H9 (cell line): ENCODE measurements at regions not wholly inside any gene's neighbourhood (a gene's known extent, or its start where the extent isn't known, plus 50 kb on each side); places are given as distances from the start of the nearest gene placed in this dataset.

Experiments
- DNase-seq: peaks from one replicate; pipeline ENCODE4 v3.0.0-alpha.2; 2017
- H2AFZ ChIP-seq: one replicate; pipeline ENCODE4 v1.6.1; 2013; ENCODE audit warnings: mild to moderate bottlenecking, low read length, control low read depth, moderate library complexity
- H2AK5ac ChIP-seq: 2 replicates; pipeline ENCODE4 v1.6.1; 2013; ENCODE audit warnings: low read length, control low read depth, mixed read lengths; ENCODE audit not compliant: insufficient read length
- H2BK120ac ChIP-seq: one replicate; pipeline ENCODE4 v1.6.1; 2013; ENCODE audit warnings: low read depth, mild to moderate bottlenecking, low read length, control low read depth, inconsistent platforms; ENCODE audit not compliant: poor library complexity, severe bottlenecking
- H2BK12ac ChIP-seq: 2 replicates; pipeline ENCODE4 v1.6.1; 2013; ENCODE audit warnings: low read length, control low read depth, mixed read lengths, low read depth; ENCODE audit not compliant: insufficient read length
- H2BK15ac ChIP-seq: 2 replicates; pipeline ENCODE4 v1.6.1; 2013; ENCODE audit warnings: low read depth, low read length, control low read depth
- H2BK20ac ChIP-seq: one replicate; pipeline ENCODE4 v1.6.1; 2013; ENCODE audit warnings: low read depth, mild to moderate bottlenecking, low read length, control low read depth, inconsistent platforms; ENCODE audit not compliant: poor library complexity, severe bottlenecking
- H2BK5ac ChIP-seq: 2 replicates; pipeline ENCODE4 v1.6.1; 2013; ENCODE audit warnings: low read length, control low read depth, mixed read lengths; ENCODE audit not compliant: insufficient read length
- H3K14ac ChIP-seq: 2 replicates; pipeline ENCODE4 v1.6.1; 2013; ENCODE audit warnings: low read length, control low read depth; ENCODE audit not compliant: insufficient read depth
- H3K18ac ChIP-seq: 2 replicates; pipeline ENCODE4 v1.6.1; 2013; ENCODE audit warnings: low read depth, mild to moderate bottlenecking, mixed read lengths, low read length, control low read depth; ENCODE audit not compliant: insufficient read length
- H3K23ac ChIP-seq: 2 replicates; pipeline ENCODE4 v1.6.1; 2013; ENCODE audit warnings: low read length, control low read depth, mixed read lengths, low read depth; ENCODE audit not compliant: insufficient read length
- H3K23me2 ChIP-seq: 2 replicates; pipeline ENCODE4 v1.6.1; 2013; ENCODE audit warnings: low read depth, mild to moderate bottlenecking, mixed read lengths, low read length, control low read depth; ENCODE audit not compliant: insufficient read length, poor library complexity, severe bottlenecking
- H3K27ac ChIP-seq: 2 replicates; pipeline ENCODE4 v1.5.1; 2013; ENCODE audit warnings: low read length, control low read depth, mixed read lengths, low read depth; ENCODE audit not compliant: insufficient read length
- H3K27me3 ChIP-seq: 2 replicates; pipeline ENCODE4 v1.6.1; 2013; ENCODE audit warnings: low read length, control low read depth, inconsistent platforms; ENCODE audit not compliant: insufficient read depth
- H3K4ac ChIP-seq: 2 replicates; pipeline ENCODE4 v1.6.1; 2013; ENCODE audit warnings: low read depth, mild to moderate bottlenecking, control low read depth, inconsistent platforms, low read length, moderate library complexity
- H3K4me1 ChIP-seq: 2 replicates; pipeline ENCODE4 v1.6.1; 2013; ENCODE audit warnings: low read length, control low read depth, inconsistent platforms; ENCODE audit not compliant: insufficient read depth
- H3K4me2 ChIP-seq: 2 replicates; pipeline ENCODE4 v1.6.1; 2013; ENCODE audit warnings: low read length, control low read depth, mixed read lengths; ENCODE audit not compliant: insufficient read length, insufficient read depth
- H3K56ac ChIP-seq: 2 replicates; pipeline ENCODE4 v1.6.1; 2013; ENCODE audit warnings: low read depth, mild to moderate bottlenecking, mixed read lengths, low read length, control low read depth; ENCODE audit not compliant: insufficient read length
- H3K79me1 ChIP-seq: 2 replicates; pipeline ENCODE4 v1.6.1; 2013; ENCODE audit warnings: low read depth, mild to moderate bottlenecking, moderate library complexity, low read length, control low read depth, inconsistent platforms; ENCODE audit not compliant: insufficient read depth, poor library complexity, severe bottlenecking
- H3K79me2 ChIP-seq: 2 replicates; pipeline ENCODE4 v1.6.1; 2013; ENCODE audit warnings: low read length, control low read depth, inconsistent platforms; ENCODE audit not compliant: insufficient read depth
- H3K9ac ChIP-seq: 2 replicates; pipeline ENCODE4 v1.6.1; 2013; ENCODE audit warnings: low read length, control low read depth, mixed read lengths; ENCODE audit not compliant: insufficient read length; ENCODE audit errors: extremely low read depth
- H3K9me3 ChIP-seq: one replicate; pipeline ENCODE4 v1.6.1; 2013; ENCODE audit warnings: low read depth, low read length, inconsistent platforms; ENCODE audit not compliant: control insufficient read depth
- H3T11ph ChIP-seq: one replicate; pipeline ENCODE4 v1.6.1; 2013; ENCODE audit warnings: mild to moderate bottlenecking, low read length, control low read depth, inconsistent platforms
- H4K20me1 ChIP-seq: one replicate; pipeline ENCODE4 v1.6.1; 2013; ENCODE audit not compliant: control insufficient read depth, insufficient read length, insufficient read depth
- H4K5ac ChIP-seq: 2 replicates; pipeline ENCODE4 v1.6.1; 2013; ENCODE audit warnings: low read depth, mild to moderate bottlenecking, mixed read lengths, low read length, control low read depth; ENCODE audit not compliant: insufficient read length
- H4K8ac ChIP-seq: replicated peaks from 2 replicates; pipeline ENCODE4 v1.6.1; 2013; ENCODE audit warnings: low read length, control low read depth, mixed read lengths, low read depth; ENCODE audit not compliant: insufficient read length
- H4K91ac ChIP-seq: 2 replicates; pipeline ENCODE4 v1.6.1; 2013; ENCODE audit warnings: low read depth, mild to moderate bottlenecking, moderate library complexity, mixed read lengths, low read length, control low read depth; ENCODE audit not compliant: insufficient read length
- H3K27ac Mint-ChIP-seq, 3 experiments: 2 replicates in 2 of 3; 3 replicates in 1 of 3; pipeline ENCODE4 v1.8.0; 2020 to 2021; ENCODE audit warnings: mixed read lengths in 3 of 3, mild to moderate bottlenecking in 1 of 3, moderate library complexity in 1 of 3
- H3K27me3 Mint-ChIP-seq: 2 replicates; pipeline ENCODE4 v1.8.0; 2021; ENCODE audit warnings: low read depth, mild to moderate bottlenecking, moderate library complexity, mixed read lengths
- H3K36me3 Mint-ChIP-seq, 3 experiments: 2 replicates in 2 of 3; 3 replicates in 1 of 3; pipeline ENCODE4 v1.8.0; 2020 to 2021; ENCODE audit warnings: low read depth in 3 of 3, mixed read lengths in 3 of 3; ENCODE audit not compliant: insufficient read depth in 1 of 3
- H3K4me1 Mint-ChIP-seq, 2 experiments: 2 replicates each; pipeline ENCODE4 v1.8.0; 2020; ENCODE audit warnings: mixed read lengths in 2 of 2
- H3K4me3 Mint-ChIP-seq, 2 experiments: 2 replicates in 1 of 2; 3 replicates in 1 of 2; pipeline ENCODE4 v1.8.0; 2020 to 2021; ENCODE audit warnings: mild to moderate bottlenecking in 2 of 2, mixed read lengths in 2 of 2, moderate library complexity in 1 of 2
- H3K9me3 Mint-ChIP-seq, 2 experiments: 2 replicates in 1 of 2; 3 replicates in 1 of 2; pipeline ENCODE4 v1.8.0; 2020; ENCODE audit warnings: mild to moderate bottlenecking in 2 of 2, mixed read lengths in 2 of 2, moderate library complexity in 1 of 2
- WGBS: extraction: QIAGEN DNeasy Blood & Tissue Kit; methylation state at CpG from one replicate; pipeline ENCODE4 v1.1.7; 2013; ENCODE audit warnings: missing lambda C conversion rate, low lambda C conversion rate, mixed read lengths; ENCODE audit not compliant: insufficient read length; ENCODE audit errors: extremely low coverage; 5-methylcytosine and 5-hydroxymethylcytosine counted together
- TF ChIP-seq, protein P1 (sequence below): fragments of 200-600 bp; sonication (generic); conservative IDR thresholded peaks from 3 replicates; pipeline ENCODE4 v1.8.0; 2021; ENCODE audit warnings: antibody characterized with exemption, mild to moderate bottlenecking

GRCh38 chr13:105346141-105346775 is 1189.2 kb downstream of the EFNB2 start:
- no peak overlapping the region for H3K23ac ChIP-seq
- no peak overlapping the region for H4K8ac ChIP-seq
- no peaks in the 10 kb centered on the region for H3K9me3 ChIP-seq
- H3K79me2 ChIP-seq: no peaks in the 10 kb centered on the region
- H3T11ph ChIP-seq: no peak overlapping the region
- TF ChIP-seq, protein P1, sequence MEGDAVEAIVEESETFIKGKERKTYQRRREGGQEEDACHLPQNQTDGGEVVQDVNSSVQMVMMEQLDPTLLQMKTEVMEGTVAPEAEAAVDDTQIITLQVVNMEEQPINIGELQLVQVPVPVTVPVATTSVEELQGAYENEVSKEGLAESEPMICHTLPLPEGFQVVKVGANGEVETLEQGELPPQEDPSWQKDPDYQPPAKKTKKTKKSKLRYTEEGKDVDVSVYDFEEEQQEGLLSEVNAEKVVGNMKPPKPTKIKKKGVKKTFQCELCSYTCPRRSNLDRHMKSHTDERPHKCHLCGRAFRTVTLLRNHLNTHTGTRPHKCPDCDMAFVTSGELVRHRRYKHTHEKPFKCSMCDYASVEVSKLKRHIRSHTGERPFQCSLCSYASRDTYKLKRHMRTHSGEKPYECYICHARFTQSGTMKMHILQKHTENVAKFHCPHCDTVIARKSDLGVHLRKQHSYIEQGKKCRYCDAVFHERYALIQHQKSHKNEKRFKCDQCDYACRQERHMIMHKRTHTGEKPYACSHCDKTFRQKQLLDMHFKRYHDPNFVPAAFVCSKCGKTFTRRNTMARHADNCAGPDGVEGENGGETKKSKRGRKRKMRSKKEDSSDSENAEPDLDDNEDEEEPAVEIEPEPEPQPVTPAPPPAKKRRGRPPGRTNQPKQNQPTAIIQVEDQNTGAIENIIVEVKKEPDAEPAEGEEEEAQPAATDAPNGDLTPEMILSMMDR: no peak
- H3K23me2 ChIP-seq: no peaks in the 10 kb centered on the region
- H3K4ac ChIP-seq: no peak overlapping the region
- no CpG with 5 or more reads among the region's 5 CpGs for WGBS
- H3K56ac ChIP-seq: no peak overlapping the region
- H3K27ac Mint-ChIP-seq: no peak overlapping the region
- H3K9me3 Mint-ChIP-seq: no peaks in the 10 kb centered on the region
- H3K27ac ChIP-seq: no peak overlapping the region
- no peak for DNase-seq
- no peak overlapping the region for H3K4me2 ChIP-seq
- H2BK20ac ChIP-seq: no peak overlapping the region
- no peak overlapping the region for H2AFZ ChIP-seq
- H3K9ac ChIP-seq: no peak overlapping the region
- no peaks in the 10 kb centered on the region for H3K27me3 Mint-ChIP-seq
- H2BK15ac ChIP-seq: no peak overlapping the region
- no peak overlapping the region for H3K4me3 Mint-ChIP-seq
- no peak overlapping the region for H4K91ac ChIP-seq
- no peak overlapping the region for H2BK120ac ChIP-seq
- H3K79me1 ChIP-seq: no peaks in the 10 kb centered on the region
- no peaks in the 10 kb centered on the region for H3K4me1 Mint-ChIP-seq
- no peak overlapping the region for H2BK12ac ChIP-seq
- no peaks in the 10 kb centered on the region for H3K36me3 Mint-ChIP-seq
- H2BK5ac ChIP-seq: no peak overlapping the region
- H4K20me1 ChIP-seq: no peaks in the 10 kb centered on the region
- H3K14ac ChIP-seq: no peak overlapping the region
- no peaks in the 10 kb centered on the region for H3K4me1 ChIP-seq
- no peak overlapping the region for H3K18ac ChIP-seq
- H3K27me3 ChIP-seq: no peaks in the 10 kb centered on the region
- no peak overlapping the region for H2AK5ac ChIP-seq
- no peak overlapping the region for H4K5ac ChIP-seq
